SK-N-SH treated with all-trans-retinoic acid at 6 μM for 48 hours (cell line): ENCODE measurements at regions not wholly inside any gene's neighbourhood (a gene's known extent, or its start where the extent isn't known, plus 50 kb on each side); places are given as distances from the start of the nearest gene placed in this dataset.

ENCODE experiments used
- ATAC-seq: fragments of 200-7000 bp; cut with Tn5 transposase; 3 replicates; pipeline ENCODE4 v1.9.1; 2020; ENCODE audit warnings: mild to moderate bottlenecking, moderate library complexity
- ARNTL ChIP-seq: fragments of 450-650 bp; formaldehyde crosslinking; IDR thresholded peaks from 2 replicates; pipeline ENCODE4 v1.5.0; 2020; ENCODE audit warnings: low read depth, mild to moderate bottlenecking, moderate library complexity, borderline replicate concordance
- BACH2 ChIP-seq: fragments of 250-450 bp; sonication (Bioruptor Pico); IDR thresholded peaks from 2 replicates; pipeline ENCODE4 v1.9.0; 2021; ENCODE audit warnings: mild to moderate bottlenecking, borderline replicate concordance
- CREB5 ChIP-seq: fragments of 250-450 bp; sonication (Bioruptor Pico); IDR thresholded peaks from 2 replicates; pipeline ENCODE4 v1.5.1; 2020; ENCODE audit warnings: low read depth, mild to moderate bottlenecking, moderate library complexity
- CSDC2 ChIP-seq: fragments of 250-450 bp; sonication (Bioruptor Pico); IDR thresholded peaks from 2 replicates; pipeline ENCODE4 v1.5.0; 2020; ENCODE audit warnings: mild to moderate bottlenecking, moderate library complexity
- ESRRG ChIP-seq: fragments of 250-450 bp; sonication (Bioruptor Pico); IDR thresholded peaks from 2 replicates; pipeline ENCODE4 v1.6.1; 2021; ENCODE audit warnings: mild to moderate bottlenecking
- GLIS3 ChIP-seq: fragments of 250-450 bp; sonication (Bioruptor Pico); IDR thresholded peaks from 2 replicates; pipeline ENCODE4 v1.5.0; 2020; ENCODE audit warnings: mild to moderate bottlenecking, moderate library complexity
- ISL1 ChIP-seq: fragments of 250-450 bp; sonication (Bioruptor Pico); IDR thresholded peaks from 2 replicates; pipeline ENCODE4 v2.1.2; 2022; ENCODE audit warnings: mild to moderate bottlenecking, moderate library complexity
- OSR1 ChIP-seq: fragments of 250-450 bp; sonication (Bioruptor Pico); IDR thresholded peaks from 2 replicates; pipeline ENCODE4 v1.8.0; 2022; ENCODE audit warnings: moderate library complexity, mild to moderate bottlenecking, inconsistent platforms
- PATZ1 ChIP-seq: fragments of 250-450 bp; sonication (Bioruptor Pico); IDR thresholded peaks from 2 replicates; pipeline ENCODE4 v1.8.0; 2020; ENCODE audit warnings: mild to moderate bottlenecking, moderate library complexity, borderline replicate concordance
- POU6F1 ChIP-seq: fragments of 250-450 bp; sonication (Bioruptor Pico); IDR thresholded peaks from 2 replicates; pipeline ENCODE4 v1.8.0; 2021; ENCODE audit warnings: low read depth, mild to moderate bottlenecking, moderate library complexity, borderline replicate concordance
- PPARA ChIP-seq: fragments of 250-450 bp; sonication (Bioruptor Pico); IDR thresholded peaks from 2 replicates; pipeline ENCODE4 v1.5.0; 2020; ENCODE audit warnings: mild to moderate bottlenecking, borderline replicate concordance
- RARB ChIP-seq: fragments of 250-450 bp; sonication (Bioruptor Pico); IDR thresholded peaks from 2 replicates; pipeline ENCODE4 v1.8.0; 2021; ENCODE audit warnings: mild to moderate bottlenecking, moderate library complexity
- SNAI2 ChIP-seq: fragments of 250-450 bp; sonication (Bioruptor Pico); IDR thresholded peaks from 2 replicates; pipeline ENCODE4 v1.5.0; 2020; ENCODE audit warnings: mild to moderate bottlenecking, moderate library complexity
- TCF4 ChIP-seq: fragments of 250-450 bp; sonication (Bioruptor Pico); IDR thresholded peaks from 2 replicates; pipeline ENCODE4 v1.8.0; 2021; ENCODE audit warnings: mild to moderate bottlenecking, moderate library complexity, borderline replicate concordance
- TOX ChIP-seq: fragments of 250-450 bp; sonication (Bioruptor Pico); IDR thresholded peaks from 2 replicates; pipeline ENCODE4 v1.8.0; 2021; ENCODE audit warnings: mild to moderate bottlenecking, moderate library complexity, borderline replicate concordance
- ZC3H10 ChIP-seq: fragments of 250-450 bp; sonication (Bioruptor Pico); IDR thresholded peaks from 2 replicates; pipeline ENCODE4 v1.5.1; 2021; ENCODE audit warnings: mild to moderate bottlenecking, moderate library complexity
- ZFP3 ChIP-seq: fragments of 250-450 bp; sonication (Bioruptor Pico); IDR thresholded peaks from 2 replicates; pipeline ENCODE4 v1.5.0; 2020; ENCODE audit warnings: mild to moderate bottlenecking, moderate library complexity
- ZFP30 ChIP-seq: fragments of 450-650 bp; formaldehyde crosslinking; IDR thresholded peaks from 2 replicates; pipeline ENCODE4 v1.5.0; 2022; ENCODE audit warnings: mild to moderate bottlenecking, moderate library complexity
- ZNF565 ChIP-seq: fragments of 450-650 bp; formaldehyde crosslinking; conservative IDR thresholded peaks from 2 replicates; pipeline ENCODE4 v1.5.0; 2020; ENCODE audit warnings: low read depth, mild to moderate bottlenecking, moderate library complexity
- ZNF70 ChIP-seq: fragments of 450-650 bp; formaldehyde crosslinking; IDR thresholded peaks from 2 replicates; pipeline ENCODE4 v1.5.0; 2020; ENCODE audit warnings: mild to moderate bottlenecking, moderate library complexity
- ZNF8 ChIP-seq: fragments of 450-650 bp; formaldehyde crosslinking; IDR thresholded peaks from 2 replicates; pipeline ENCODE4 v1.5.0; 2020; ENCODE audit warnings: mild to moderate bottlenecking, moderate library complexity

GRCh38 chr10:129055986-129056385, 411.1 kb upstream of the MGMT start:
- TF ChIP-seq ZNF565 (no peak), ZFP30 (CRISPR knock-in tag) (no peak), BACH2 (CRISPR knock-in tag) (no peak), ISL1 (CRISPR knock-in tag) (no peak), CSDC2 (CRISPR knock-in tag) (no peak), ARNTL (CRISPR knock-in tag) (no peak), POU6F1 (CRISPR knock-in tag) (no peak), ZFP3 (CRISPR knock-in tag) (no peak), ESRRG (no peak), GLIS3 (CRISPR knock-in tag) (no peak), TOX (CRISPR knock-in tag) (no peak), ZNF8 (CRISPR knock-in tag) (no peak), ZNF70 (CRISPR knock-in tag) (no peak), PPARA (CRISPR knock-in tag) (no peak)
- no peak for ATAC-seq

GRCh38 chr10:129056734-129057689, 410.0 kb upstream of the MGMT start:
- TF ChIP-seq POU6F1 (CRISPR knock-in tag) (no peak), PPARA (CRISPR knock-in tag) (no peak), ZNF70 (CRISPR knock-in tag) (no peak), TOX (CRISPR knock-in tag) (no peak), ARNTL (CRISPR knock-in tag) (no peak), GLIS3 (CRISPR knock-in tag) (no peak), ZNF565 (no peak), CSDC2 (CRISPR knock-in tag) (no peak), ZNF8 (CRISPR knock-in tag) (no peak), BACH2 (CRISPR knock-in tag) (no peak), ZC3H10 (CRISPR knock-in tag) (no peak), OSR1 (CRISPR knock-in tag) (no peak), PATZ1 (CRISPR knock-in tag) (no peak), TCF4 (no peak), CREB5 (CRISPR knock-in tag) (no peak), SNAI2 (no peak)
- ATAC-seq, result no peak

GRCh38 chr10:129057856-129058663, 409.0 kb upstream of the MGMT start:
- no peak for ATAC-seq
- TF ChIP-seq PATZ1 (CRISPR knock-in tag) (no peak), PPARA (CRISPR knock-in tag) (no peak), RARB (CRISPR knock-in tag) (no peak), TCF4 (no peak), ZFP3 (CRISPR knock-in tag) (no peak), ARNTL (CRISPR knock-in tag) (no peak), SNAI2 (no peak), ESRRG (no peak), CREB5 (CRISPR knock-in tag) (no peak)
